Ishikawa (cell line): ENCODE measurements at regions not wholly inside any gene's neighbourhood (a gene's known extent, or its start where the extent isn't known, plus 50 kb on each side); places are given as distances from the start of the nearest gene placed in this dataset.

ENCODE experiments used
- CEBPB ChIP-seq: IDR thresholded peaks from 2 replicates; pipeline ENCODE4 v1.6.1; 2012
- CREB1 ChIP-seq: IDR thresholded peaks from 2 replicates; pipeline ENCODE4 v1.6.1; 2012; ENCODE audit warnings: low read depth
- EGR1 ChIP-seq: IDR thresholded peaks from 2 replicates; pipeline ENCODE4 v1.6.1; 2012
- EP300 ChIP-seq: IDR thresholded peaks from 2 replicates; pipeline ENCODE4 v1.6.1; 2012; ENCODE audit warnings: borderline replicate concordance
- FOXM1 ChIP-seq: IDR thresholded peaks from 2 replicates; pipeline ENCODE4 v1.6.1; 2012; ENCODE audit warnings: low read depth, borderline replicate concordance
- NFIC ChIP-seq: IDR thresholded peaks from 2 replicates; pipeline ENCODE4 v1.6.1; 2012
- RAD21 ChIP-seq: IDR thresholded peaks from 2 replicates; pipeline ENCODE4 v1.6.1; 2012; ENCODE audit warnings: low read depth
- TAF1 ChIP-seq: IDR thresholded peaks from 2 replicates; pipeline ENCODE4 v1.6.1; 2012; ENCODE audit warnings: low read depth, mild to moderate bottlenecking
- TCF12 ChIP-seq: IDR thresholded peaks from 2 replicates; pipeline ENCODE4 v1.6.1; 2012; ENCODE audit warnings: low read depth
- TEAD4 ChIP-seq: IDR thresholded peaks from 2 replicates; pipeline ENCODE4 v1.6.1; 2012
- YY1 ChIP-seq: IDR thresholded peaks from 2 replicates; pipeline ENCODE4 v1.6.1; 2012; ENCODE audit warnings: low read depth
- ZBTB7A ChIP-seq: IDR thresholded peaks from 2 replicates; pipeline ENCODE4 v1.6.1; 2012; ENCODE audit warnings: low read depth
- TF ChIP-seq, protein P1 (sequence below): IDR thresholded peaks from 2 replicates; pipeline ENCODE4 v1.6.1; 2012; ENCODE audit warnings: low read depth, mild to moderate bottlenecking
- TF ChIP-seq, protein P2 (sequence below): IDR thresholded peaks from 2 replicates; pipeline ENCODE4 v1.6.1; 2012
- TF ChIP-seq, protein P3 (sequence below): IDR thresholded peaks from 2 replicates; pipeline ENCODE4 v1.6.1; 2012

DNA sequence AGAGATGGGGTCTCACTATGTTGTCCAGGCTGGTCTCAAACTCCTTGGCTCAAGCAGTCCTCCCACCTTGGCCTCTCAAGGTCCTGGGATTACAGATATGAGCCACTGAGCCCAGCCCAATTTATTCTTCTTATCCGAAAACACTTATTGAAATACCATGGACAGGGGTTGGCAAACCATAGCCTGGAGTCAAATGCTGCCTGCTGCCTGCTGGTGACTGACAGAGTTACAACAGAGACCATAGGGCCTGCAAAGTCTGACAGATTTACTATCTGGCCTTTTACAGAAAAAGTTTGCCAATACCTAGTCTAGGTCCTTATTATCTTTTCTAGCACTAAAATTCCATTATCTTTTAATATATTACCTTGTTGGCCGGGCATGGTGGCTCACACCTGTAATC, 87.1 kb upstream of the ZNF281 start:
- TF ChIP-seq, protein P1, sequence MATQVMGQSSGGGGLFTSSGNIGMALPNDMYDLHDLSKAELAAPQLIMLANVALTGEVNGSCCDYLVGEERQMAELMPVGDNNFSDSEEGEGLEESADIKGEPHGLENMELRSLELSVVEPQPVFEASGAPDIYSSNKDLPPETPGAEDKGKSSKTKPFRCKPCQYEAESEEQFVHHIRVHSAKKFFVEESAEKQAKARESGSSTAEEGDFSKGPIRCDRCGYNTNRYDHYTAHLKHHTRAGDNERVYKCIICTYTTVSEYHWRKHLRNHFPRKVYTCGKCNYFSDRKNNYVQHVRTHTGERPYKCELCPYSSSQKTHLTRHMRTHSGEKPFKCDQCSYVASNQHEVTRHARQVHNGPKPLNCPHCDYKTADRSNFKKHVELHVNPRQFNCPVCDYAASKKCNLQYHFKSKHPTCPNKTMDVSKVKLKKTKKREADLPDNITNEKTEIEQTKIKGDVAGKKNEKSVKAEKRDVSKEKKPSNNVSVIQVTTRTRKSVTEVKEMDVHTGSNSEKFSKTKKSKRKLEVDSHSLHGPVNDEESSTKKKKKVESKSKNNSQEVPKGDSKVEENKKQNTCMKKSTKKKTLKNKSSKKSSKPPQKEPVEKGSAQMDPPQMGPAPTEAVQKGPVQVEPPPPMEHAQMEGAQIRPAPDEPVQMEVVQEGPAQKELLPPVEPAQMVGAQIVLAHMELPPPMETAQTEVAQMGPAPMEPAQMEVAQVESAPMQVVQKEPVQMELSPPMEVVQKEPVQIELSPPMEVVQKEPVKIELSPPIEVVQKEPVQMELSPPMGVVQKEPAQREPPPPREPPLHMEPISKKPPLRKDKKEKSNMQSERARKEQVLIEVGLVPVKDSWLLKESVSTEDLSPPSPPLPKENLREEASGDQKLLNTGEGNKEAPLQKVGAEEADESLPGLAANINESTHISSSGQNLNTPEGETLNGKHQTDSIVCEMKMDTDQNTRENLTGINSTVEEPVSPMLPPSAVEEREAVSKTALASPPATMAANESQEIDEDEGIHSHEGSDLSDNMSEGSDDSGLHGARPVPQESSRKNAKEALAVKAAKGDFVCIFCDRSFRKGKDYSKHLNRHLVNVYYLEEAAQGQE = peak; percentile 72
- TF ChIP-seq CEBPB = no peak

DNA sequence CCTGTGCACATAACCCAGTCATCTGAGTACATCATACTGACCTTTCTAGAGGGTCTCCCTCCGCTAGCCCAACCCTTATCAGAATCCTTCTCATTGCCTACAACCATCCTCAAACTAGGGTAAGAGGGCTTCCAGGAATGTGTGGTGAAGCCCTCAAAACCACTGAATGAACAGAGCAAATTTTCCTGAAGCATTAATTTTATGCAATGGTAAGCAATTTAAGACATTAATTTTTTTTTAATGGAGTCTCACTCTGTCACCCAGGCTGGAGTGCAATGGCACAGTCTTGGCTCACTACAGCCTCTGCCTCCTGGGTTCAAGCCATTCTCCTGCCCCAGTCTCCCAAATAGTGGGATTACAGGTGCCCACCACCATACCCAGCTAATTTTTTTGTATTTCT, 86.1 kb upstream of the ZNF281 start:
- TF ChIP-seq YY1 = no peak
- TF ChIP-seq TEAD4 = no peak

DNA sequence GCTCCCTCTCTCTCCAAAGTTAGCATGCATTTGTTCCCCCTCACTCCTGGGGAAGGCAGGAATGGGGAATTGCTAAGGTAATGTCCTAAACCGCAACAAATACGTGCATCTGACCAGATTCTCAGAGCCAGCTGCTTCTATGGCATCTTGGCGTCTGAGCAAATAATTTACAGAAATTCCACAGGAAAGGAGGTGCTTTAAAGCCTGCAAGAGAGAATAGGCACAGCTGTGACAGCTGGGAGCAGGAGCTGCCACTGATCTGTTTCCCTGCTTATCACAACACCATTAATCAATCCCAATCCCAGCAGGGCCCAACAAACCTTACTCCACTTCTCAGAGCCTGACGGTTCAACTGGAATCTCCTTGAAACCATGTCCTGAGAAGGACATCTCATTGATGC, 83.5 kb upstream of the ZNF281 start:
- TF ChIP-seq TAF1 (no peak), YY1 (no peak)
- TF ChIP-seq, protein P2, sequence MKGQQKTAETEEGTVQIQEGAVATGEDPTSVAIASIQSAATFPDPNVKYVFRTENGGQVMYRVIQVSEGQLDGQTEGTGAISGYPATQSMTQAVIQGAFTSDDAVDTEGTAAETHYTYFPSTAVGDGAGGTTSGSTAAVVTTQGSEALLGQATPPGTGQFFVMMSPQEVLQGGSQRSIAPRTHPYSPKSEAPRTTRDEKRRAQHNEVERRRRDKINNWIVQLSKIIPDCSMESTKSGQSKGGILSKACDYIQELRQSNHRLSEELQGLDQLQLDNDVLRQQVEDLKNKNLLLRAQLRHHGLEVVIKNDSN = no peak

DNA sequence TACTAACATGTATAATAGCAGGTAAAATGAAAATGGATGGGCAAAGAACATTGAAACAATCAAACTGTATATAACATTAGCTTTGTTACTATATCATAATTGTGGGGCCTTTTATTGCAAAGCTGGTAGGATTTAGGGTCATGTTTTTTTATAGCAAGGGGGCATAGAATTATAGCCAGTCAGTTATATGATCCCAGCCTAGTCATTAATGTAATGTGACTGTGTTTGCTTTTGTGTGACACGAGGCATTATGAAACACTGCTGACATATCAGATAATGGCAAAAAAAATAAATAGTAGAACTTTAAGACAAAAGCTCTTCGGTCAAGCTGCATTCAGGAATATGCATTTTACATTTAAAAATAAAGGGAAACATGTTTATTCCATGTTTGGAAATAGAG, 81.3 kb upstream of the ZNF281 start:
- TF ChIP-seq, protein P2 = no peak
- no peak for TF ChIP-seq ZBTB7A
- no peak for TF ChIP-seq EP300
- no peak for TF ChIP-seq TAF1
- no peak for TF ChIP-seq FOXM1
- TF ChIP-seq TEAD4 = no peak
- no peak for TF ChIP-seq CEBPB
- no peak for TF ChIP-seq EGR1

DNA sequence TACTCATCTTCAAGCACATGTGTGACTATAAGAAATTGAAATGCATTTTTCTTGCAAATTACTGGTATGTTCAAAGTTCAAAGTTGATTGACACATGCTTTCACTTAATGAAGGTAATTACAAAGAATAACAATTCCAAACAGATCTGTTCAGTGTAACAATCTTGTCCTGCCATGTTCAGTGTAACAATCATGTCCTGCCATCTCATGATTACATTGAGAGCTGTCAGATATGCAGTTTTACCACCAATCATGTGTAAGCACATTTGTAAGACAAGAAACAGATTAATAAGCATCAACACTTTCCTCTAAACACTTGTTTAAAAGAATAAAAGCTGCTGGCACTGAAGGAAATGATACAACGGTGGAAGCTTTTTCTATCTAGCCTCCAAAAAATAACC, 80.3 kb upstream of the ZNF281 start:
- TF ChIP-seq, protein P2 = no peak
- no peak for TF ChIP-seq FOXM1

DNA sequence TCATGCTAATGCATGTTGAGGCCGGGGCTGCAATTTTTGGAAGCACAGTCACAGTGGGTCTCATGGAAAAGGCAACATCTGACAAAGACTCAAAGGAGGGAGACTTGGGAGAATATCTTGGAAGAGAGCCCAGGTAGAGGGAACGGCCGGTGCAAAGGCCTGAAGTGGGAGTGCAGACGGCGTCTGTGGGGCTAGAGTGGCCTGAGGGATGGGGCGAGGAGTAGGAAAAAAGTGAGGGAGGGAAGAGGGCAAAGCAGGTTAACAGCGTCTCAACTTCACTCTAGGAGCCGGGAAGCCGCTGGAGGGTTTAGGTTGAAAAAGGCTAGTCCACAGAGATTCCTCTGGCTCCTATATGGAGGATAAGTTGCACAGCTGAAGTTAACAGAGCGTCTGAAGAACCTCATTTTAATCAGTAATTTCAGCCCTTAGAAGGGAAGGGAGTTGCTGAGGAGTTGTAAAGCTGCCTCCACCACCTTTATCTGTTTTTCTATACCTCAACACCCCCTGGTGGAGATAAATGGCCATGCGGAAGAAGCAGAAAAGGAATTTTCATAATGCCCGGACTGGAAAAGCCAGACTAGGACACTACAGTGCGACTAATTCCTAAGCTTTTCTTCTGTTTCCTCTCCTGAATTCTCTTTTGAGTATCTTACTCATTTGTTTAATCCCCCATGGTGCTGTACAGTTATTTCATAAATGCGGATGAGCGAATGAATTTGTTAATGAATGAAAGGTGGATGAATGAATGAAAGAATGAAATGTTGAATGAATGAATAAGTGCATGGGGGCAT, 78.7 kb upstream of the ZNF281 start:
- no peak for TF ChIP-seq CEBPB
- peak; percentile 95 for TF ChIP-seq RAD21

DNA sequence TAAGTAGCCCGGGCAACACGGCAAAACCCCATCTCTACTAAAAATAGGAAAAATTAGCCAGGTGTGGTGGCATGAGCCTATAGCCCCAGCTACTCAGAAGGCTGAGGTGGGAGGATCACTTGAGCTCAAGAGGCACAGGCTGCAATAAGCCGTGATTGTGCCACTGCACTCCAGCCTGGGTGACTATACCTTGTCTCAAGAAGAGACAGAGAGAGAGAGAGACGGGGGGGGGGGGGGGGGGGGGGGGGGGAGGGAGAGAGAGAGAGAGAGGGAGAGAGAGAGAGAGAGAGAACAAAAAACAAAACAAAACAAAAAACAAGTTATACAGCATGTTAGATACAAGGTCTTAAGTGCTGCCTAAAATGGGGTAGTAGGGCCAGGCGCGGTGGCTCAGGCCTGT, 77.8 kb upstream of the ZNF281 start:
- TF ChIP-seq EGR1 = no peak
- TF ChIP-seq, protein P2 = no peak
- no peak for TF ChIP-seq FOXM1
- TF ChIP-seq, protein P3, sequence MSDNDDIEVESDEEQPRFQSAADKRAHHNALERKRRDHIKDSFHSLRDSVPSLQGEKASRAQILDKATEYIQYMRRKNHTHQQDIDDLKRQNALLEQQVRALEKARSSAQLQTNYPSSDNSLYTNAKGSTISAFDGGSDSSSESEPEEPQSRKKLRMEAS = no peak
- no peak for TF ChIP-seq TEAD4
- TF ChIP-seq CREB1 = no peak
- no peak for TF ChIP-seq RAD21
- no peak for TF ChIP-seq YY1
- no peak for TF ChIP-seq TCF12
- TF ChIP-seq CEBPB = no peak

DNA sequence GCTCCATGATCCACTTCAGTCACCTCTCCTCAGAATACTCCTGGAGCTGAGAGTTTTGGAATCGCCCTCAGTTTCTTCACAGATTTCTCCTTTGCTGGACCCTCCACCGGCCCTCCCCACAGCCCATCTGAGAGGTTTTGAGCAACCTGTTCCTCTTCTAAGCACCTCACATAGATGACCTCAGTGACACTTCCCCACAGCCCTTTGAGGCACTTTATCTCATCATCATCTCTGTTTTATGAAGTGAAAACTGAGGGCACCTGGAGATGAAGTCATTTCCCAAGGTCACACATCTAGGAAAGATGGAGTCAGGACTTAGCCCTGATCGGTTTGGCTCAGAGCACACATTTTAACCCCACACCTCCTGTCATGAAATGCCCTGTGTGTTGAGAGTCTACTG, 76.8 kb upstream of the ZNF281 start:
- no peak for TF ChIP-seq NFIC
- TF ChIP-seq FOXM1 = no peak
- TF ChIP-seq ZBTB7A = no peak
- TF ChIP-seq YY1 = no peak
- TF ChIP-seq, protein P2 = no peak
- TF ChIP-seq, protein P1 = no peak
- no peak for TF ChIP-seq CEBPB
- no peak for TF ChIP-seq TCF12
- no peak for TF ChIP-seq TAF1
- no peak for TF ChIP-seq RAD21
- no peak for TF ChIP-seq CREB1
- TF ChIP-seq, protein P3 = no peak
- TF ChIP-seq TEAD4 = no peak
- no peak for TF ChIP-seq EGR1
- TF ChIP-seq EP300 = no peak
